ENCODE measurements at regions not wholly inside any gene's neighbourhood (a gene's known extent, or its start where the extent isn't known, plus 50 kb on each side); places are given as distances from the start of the nearest gene placed in this dataset.

- no peak for TF ChIP-seq EZH2 (IDR thresholded peaks at IDR 0.05; ENCODE audit: borderline replicate concordance)
- TF ChIP-seq EZH2phosphoT487 (IDR thresholded peaks at IDR 0.05; ENCODE audit: low read depth, severe bottlenecking, unreplicated experiment) = no peak
- TF ChIP-seq CTCF (IDR thresholded peaks at IDR 0.05; ENCODE audit: poor library complexity) = no peak
- Histone ChIP-seq H4K20me1 (ENCODE audit: insufficient read depth, poor library complexity, severe bottlenecking) (no peaks in the 10 kb centered on the region), H3K36me3 (replicated peaks; ENCODE audit: insufficient read depth, low read depth) (no peaks in the 10 kb centered on the region), H3K4me2 (no peak overlapping the region), H3K27ac (no peak overlapping the region), H3K4me3 (no peak overlapping the region), H3K9me2 (replicated peaks; ENCODE audit: insufficient read depth) (no peaks in the 10 kb centered on the region), H3K9me3 (ENCODE audit: low read depth) (no peaks in the 10 kb centered on the region), H3K27me3 (peaks cover 58% of the 10 kb centered on the region), H3K4me1 (ENCODE audit: insufficient read depth) (peaks cover 7% of the 10 kb centered on the region), H3K79me2 (no peaks in the 10 kb centered on the region), H2AFZ (no peak overlapping the region)
- 80% methylated on average over 16 of the region's 16 CpGs for WGBS (ENCODE audit: low lambda C conversion rate, missing lambda C conversion rate)
- DNase-seq (ENCODE audit: low spot score) = no peak
Measured at GRCh38 chr14:104462651-104463630, 116.6 kb upstream of the C14orf180 start.

- no peak overlapping the region for H3K4me3 ChIP-seq
- peaks cover 7% of the 10 kb centered on the region for H3K4me1 ChIP-seq (ENCODE audit: insufficient read depth)
- no peaks in the 10 kb centered on the region for H3K9me2 ChIP-seq (replicated peaks; ENCODE audit: insufficient read depth)
- H4K20me1 ChIP-seq (ENCODE audit: insufficient read depth, poor library complexity, severe bottlenecking) = no peaks in the 10 kb centered on the region
- no peaks in the 10 kb centered on the region for H3K79me2 ChIP-seq
- H3K4me2 ChIP-seq = no peak overlapping the region
- WGBS (ENCODE audit: low lambda C conversion rate, missing lambda C conversion rate) = 96% methylated on average over 6 of the region's 6 CpGs
- TF ChIP-seq CTCF (IDR thresholded peaks at IDR 0.05; ENCODE audit: poor library complexity) (no peak), EZH2phosphoT487 (IDR thresholded peaks at IDR 0.05; ENCODE audit: low read depth, severe bottlenecking, unreplicated experiment) (no peak), EZH2 (IDR thresholded peaks at IDR 0.05; ENCODE audit: borderline replicate concordance) (no peak)
- H3K36me3 ChIP-seq (replicated peaks; ENCODE audit: insufficient read depth, low read depth) = no peaks in the 10 kb centered on the region
- H3K27ac ChIP-seq = no peak overlapping the region
- no peaks in the 10 kb centered on the region for H3K9me3 ChIP-seq (ENCODE audit: low read depth)
- peaks cover 41% of the 10 kb centered on the region for H3K27me3 ChIP-seq
- DNase-seq (ENCODE audit: low spot score) = no peak
- H2AFZ ChIP-seq = no peak overlapping the region
Measured at GRCh38 chr14:104464907-104465306, 114.7 kb upstream of the C14orf180 start.

GRCh38 chr14:104465482-104466390, 113.8 kb upstream of the C14orf180 start:
- Histone ChIP-seq H3K9me2 (replicated peaks; ENCODE audit: insufficient read depth) (no peaks in the 10 kb centered on the region), H3K27ac (no peak overlapping the region), H3K79me2 (no peaks in the 10 kb centered on the region), H4K20me1 (ENCODE audit: insufficient read depth, poor library complexity, severe bottlenecking) (no peaks in the 10 kb centered on the region), H3K9me3 (ENCODE audit: low read depth) (no peaks in the 10 kb centered on the region), H3K4me1 (ENCODE audit: insufficient read depth) (peaks cover 7% of the 10 kb centered on the region), H3K4me3 (no peak overlapping the region), H3K27me3 (peaks cover 34% of the 10 kb centered on the region), H2AFZ (no peak overlapping the region), H3K36me3 (replicated peaks; ENCODE audit: insufficient read depth, low read depth) (no peaks in the 10 kb centered on the region), H3K4me2 (no peak overlapping the region)
- TF ChIP-seq EZH2phosphoT487 (IDR thresholded peaks at IDR 0.05; ENCODE audit: low read depth, severe bottlenecking, unreplicated experiment) = no peak
- WGBS (ENCODE audit: low lambda C conversion rate, missing lambda C conversion rate) = 75% methylated on average over 8 of the region's 8 CpGs
- no peak for DNase-seq (ENCODE audit: low spot score)
